Esophagus muscularis mucosa (tissue), 4 donors: ENCODE measurements at regions not wholly inside any gene's neighbourhood (a gene's known extent, or its start where the extent isn't known, plus 50 kb on each side); places are given as distances from the start of the nearest gene placed in this dataset.

Experiments used
- DNase-seq: peaks from one replicate; pipeline ENCODE4 v3.0.0-alpha.2; 2017; ENCODE audit errors: extremely low spot score
- H3K27ac ChIP-seq, 4 donors: fragments of 200-600 bp; sonication (generic); replicated peaks in 1 of 4; 1 replicate in 3 of 4; 2 replicates in 1 of 4; pipeline ENCODE4 v1.5.1; 2016 to 2019; ENCODE audit warnings: mild to moderate bottlenecking in 1 of 4
- H3K27me3 ChIP-seq, 4 donors: fragments of 200-600 bp; sonication (generic); one replicate each; pipeline versions ENCODE4 v1.5.1 to v1.6.0; 2016 to 2019
- H3K36me3 ChIP-seq, 4 donors: fragments of 200-600 bp; sonication (generic); one replicate each; pipeline ENCODE4 v1.5.1; 2016 to 2019
- H3K4me1 ChIP-seq, 4 donors: fragments of 200-600 bp; sonication (generic); one replicate each; pipeline ENCODE4 v1.5.1; 2016 to 2019
- H3K4me3 ChIP-seq, 4 donors: fragments of 200-600 bp; sonication (generic); 1 replicate in 2 of 4; 2 replicates in 2 of 4; pipeline ENCODE4 v1.5.1; 2016 to 2019; ENCODE audit warnings: mild to moderate bottlenecking in 4 of 4, moderate library complexity in 1 of 4
- H3K9me3 ChIP-seq, 4 donors: fragments of 200-600 bp; sonication (generic); 1 replicate in 3 of 4; 2 replicates in 1 of 4; pipeline ENCODE4 v1.5.1; 2016 to 2019
- EP300 ChIP-seq: sonication (generic); formaldehyde crosslinking; IDR thresholded peaks from one replicate; pipeline ENCODE4 v1.6.1; 2017; ENCODE audit warnings: antibody characterized with exemption
- POLR2A ChIP-seq: fragments of 450-650 bp; IDR thresholded peaks from one replicate; pipeline ENCODE4 v1.6.1; 2017; ENCODE audit warnings: antibody characterized with exemption, moderate library complexity, mild to moderate bottlenecking, low read depth
- POLR2AphosphoS5 ChIP-seq, 2 donors: sonication (generic); formaldehyde crosslinking; IDR thresholded peaks; one replicate each; pipeline ENCODE4 v1.6.1; 2017; ENCODE audit warnings: antibody characterized with exemption in 2 of 2
- WGBS: methylation state at CpG from one replicate; pipeline ENCODE4 v1.1.5; 2018; 5-methylcytosine and 5-hydroxymethylcytosine counted together
- intact Hi-C: fragments of 100-400 bp; cut with DNase I; formaldehyde crosslinking; loops from one replicate; pipeline ENCODE4 v1.15.1; 2023
- TF ChIP-seq, protein P1 (sequence below), 3 experiments: fragments of 200-600 bp in 2 of 3; fragments of 450-650 bp in 1 of 3; sonication (generic) in 2 of 3; IDR thresholded peaks; one replicate each; pipeline ENCODE4 v1.5.1; 2017 to 2019; ENCODE audit warnings: antibody characterized with exemption in 3 of 3, mild to moderate bottlenecking in 2 of 3, moderate library complexity in 1 of 3

DNA sequence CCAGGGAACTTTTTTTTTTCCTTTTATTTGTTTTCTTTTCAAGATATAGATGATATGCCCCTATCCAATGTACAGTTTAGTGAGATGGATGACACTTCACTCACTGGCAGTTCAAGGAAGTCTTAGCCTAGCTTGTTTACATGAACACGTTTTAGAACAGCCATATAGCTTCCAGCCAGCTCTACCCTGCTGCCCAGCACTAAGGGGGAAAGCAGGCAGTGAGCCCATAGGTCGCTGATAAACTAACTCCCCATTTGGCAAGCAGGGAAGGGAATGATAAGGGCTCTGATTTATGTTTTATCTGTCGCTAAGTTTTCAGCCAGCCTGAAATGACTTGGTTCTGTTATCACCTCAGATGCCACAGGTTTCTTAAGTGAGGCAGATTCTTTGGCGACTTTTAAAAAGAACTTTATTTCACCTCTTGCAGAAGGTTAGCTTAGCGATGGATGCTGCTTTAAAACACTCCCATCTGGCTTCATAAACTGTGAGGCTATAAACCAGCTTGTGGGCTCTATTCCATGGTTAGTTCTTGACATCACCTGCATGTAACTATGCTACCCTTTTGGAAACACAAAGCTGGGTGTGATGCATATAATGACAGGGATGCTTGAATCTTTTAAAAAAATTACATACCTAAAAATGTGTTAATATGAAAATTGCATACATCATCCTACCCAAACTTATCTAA lies 348.4 kb downstream of the FBXO8 start:
- TF ChIP-seq EP300 (no peak), POLR2AphosphoS5 (IDR thresholded peaks at IDR 0.05) (no peak), POLR2A (no peak)
- TF ChIP-seq, protein P1, sequence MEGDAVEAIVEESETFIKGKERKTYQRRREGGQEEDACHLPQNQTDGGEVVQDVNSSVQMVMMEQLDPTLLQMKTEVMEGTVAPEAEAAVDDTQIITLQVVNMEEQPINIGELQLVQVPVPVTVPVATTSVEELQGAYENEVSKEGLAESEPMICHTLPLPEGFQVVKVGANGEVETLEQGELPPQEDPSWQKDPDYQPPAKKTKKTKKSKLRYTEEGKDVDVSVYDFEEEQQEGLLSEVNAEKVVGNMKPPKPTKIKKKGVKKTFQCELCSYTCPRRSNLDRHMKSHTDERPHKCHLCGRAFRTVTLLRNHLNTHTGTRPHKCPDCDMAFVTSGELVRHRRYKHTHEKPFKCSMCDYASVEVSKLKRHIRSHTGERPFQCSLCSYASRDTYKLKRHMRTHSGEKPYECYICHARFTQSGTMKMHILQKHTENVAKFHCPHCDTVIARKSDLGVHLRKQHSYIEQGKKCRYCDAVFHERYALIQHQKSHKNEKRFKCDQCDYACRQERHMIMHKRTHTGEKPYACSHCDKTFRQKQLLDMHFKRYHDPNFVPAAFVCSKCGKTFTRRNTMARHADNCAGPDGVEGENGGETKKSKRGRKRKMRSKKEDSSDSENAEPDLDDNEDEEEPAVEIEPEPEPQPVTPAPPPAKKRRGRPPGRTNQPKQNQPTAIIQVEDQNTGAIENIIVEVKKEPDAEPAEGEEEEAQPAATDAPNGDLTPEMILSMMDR (IDR thresholded peaks at IDR 0.05), result no peak
- Histone ChIP-seq H3K27me3 (no peaks in the 10 kb centered on the region), H3K27ac (peak overlapping the region; percentile 72 to 74 (median 73)), H3K4me3 (no peak overlapping the region), H3K9me3 (no peaks in the 10 kb centered on the region), H3K36me3 (no peaks in the 10 kb centered on the region), H3K4me1 (peaks cover 10 to 79% (median 50%) of the 10 kb centered on the region in 4 donors)
- no peak for DNase-seq
- WGBS, result 13% methylated on average over 5 of the region's 5 CpGs
- intact Hi-C loops, result loop anchor here (10.0 kb wide), 1 partner anchor 190 kb away; no protein-coding TSS in a partner anchor

DNA sequence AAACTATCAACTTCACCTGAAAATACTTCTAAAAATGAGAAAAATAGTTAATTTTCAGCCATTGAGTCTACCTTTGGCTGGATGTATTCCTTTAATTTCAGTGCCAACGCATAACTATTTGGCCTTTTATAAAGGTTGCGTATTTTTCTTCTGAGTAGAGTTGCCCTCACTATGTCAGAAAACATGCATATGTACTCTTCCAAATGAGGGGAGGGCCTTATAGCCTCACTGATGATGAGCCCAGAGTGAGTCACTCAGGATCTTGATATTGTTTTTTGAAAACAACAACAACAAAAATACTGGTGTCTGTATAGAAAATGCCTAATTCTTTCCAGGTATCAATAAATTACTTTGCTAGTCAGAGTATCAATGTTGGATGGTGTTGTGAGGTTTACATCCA lies 349.3 kb downstream of the FBXO8 start:
- 34% methylated on average over 2 of the region's 2 CpGs for WGBS
- H3K36me3 ChIP-seq, result no peaks in the 10 kb centered on the region
- no peak for DNase-seq
- no peak overlapping the region for H3K4me3 ChIP-seq
- peaks cover 7 to 77% (median 51%) of the 10 kb centered on the region in 4 donors for H3K4me1 ChIP-seq
- TF ChIP-seq POLR2AphosphoS5 (IDR thresholded peaks at IDR 0.05) (no peak), EP300 (no peak), POLR2A (no peak)
- TF ChIP-seq, protein P1 (IDR thresholded peaks at IDR 0.05), result no peak
- intact Hi-C loops, result loop anchor here (10.0 kb wide), 1 partner anchor 191 kb away; no protein-coding TSS in a partner anchor
- H3K27me3 ChIP-seq, result no peaks in the 10 kb centered on the region
- no peaks in the 10 kb centered on the region for H3K9me3 ChIP-seq
- H3K27ac ChIP-seq, result peak overlapping the region; percentile 72 to 74 (median 73)

DNA sequence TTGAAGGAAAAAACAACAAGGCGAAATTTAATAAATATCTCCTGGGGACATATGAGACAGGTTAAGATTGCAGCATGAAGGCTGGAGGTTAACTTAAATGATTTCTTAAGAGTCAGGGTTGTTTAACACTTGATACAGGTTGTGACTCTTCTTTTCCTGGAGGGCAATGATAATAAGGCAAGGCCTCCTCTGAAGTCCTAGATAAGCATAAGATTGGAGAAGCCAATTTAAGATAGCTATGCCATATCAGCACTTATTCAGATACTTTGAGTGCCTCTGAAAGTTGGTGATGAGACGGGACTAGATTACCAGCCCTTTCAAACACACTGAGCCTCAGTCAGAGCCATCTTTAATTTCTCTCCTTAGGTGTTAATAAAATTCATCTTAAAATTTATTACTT lies 350.8 kb downstream of the FBXO8 start:
- H3K4me1 ChIP-seq, result peaks cover 5 to 62% (median 47%) of the 10 kb centered on the region in 4 donors
- intact Hi-C loops, result loop anchor here (10.0 kb wide), 1 partner anchor 192 kb away; no protein-coding TSS in a partner anchor
- H3K4me3 ChIP-seq, result no peak overlapping the region
- TF ChIP-seq POLR2AphosphoS5 (IDR thresholded peaks at IDR 0.05), result no peak
- TF ChIP-seq EP300, result no peak
- TF ChIP-seq, protein P1 (IDR thresholded peaks at IDR 0.05), result no peak
- TF ChIP-seq POLR2A, result no peak
- WGBS, result 79% methylated on average over 2 of the region's 2 CpGs
- no peaks in the 10 kb centered on the region for H3K36me3 ChIP-seq
- no peaks in the 10 kb centered on the region for H3K27me3 ChIP-seq
- no peaks in the 10 kb centered on the region for H3K9me3 ChIP-seq
- H3K27ac ChIP-seq, result peak overlapping the region in 1 of 4 donors; percentile 2
- no peak for DNase-seq

DNA sequence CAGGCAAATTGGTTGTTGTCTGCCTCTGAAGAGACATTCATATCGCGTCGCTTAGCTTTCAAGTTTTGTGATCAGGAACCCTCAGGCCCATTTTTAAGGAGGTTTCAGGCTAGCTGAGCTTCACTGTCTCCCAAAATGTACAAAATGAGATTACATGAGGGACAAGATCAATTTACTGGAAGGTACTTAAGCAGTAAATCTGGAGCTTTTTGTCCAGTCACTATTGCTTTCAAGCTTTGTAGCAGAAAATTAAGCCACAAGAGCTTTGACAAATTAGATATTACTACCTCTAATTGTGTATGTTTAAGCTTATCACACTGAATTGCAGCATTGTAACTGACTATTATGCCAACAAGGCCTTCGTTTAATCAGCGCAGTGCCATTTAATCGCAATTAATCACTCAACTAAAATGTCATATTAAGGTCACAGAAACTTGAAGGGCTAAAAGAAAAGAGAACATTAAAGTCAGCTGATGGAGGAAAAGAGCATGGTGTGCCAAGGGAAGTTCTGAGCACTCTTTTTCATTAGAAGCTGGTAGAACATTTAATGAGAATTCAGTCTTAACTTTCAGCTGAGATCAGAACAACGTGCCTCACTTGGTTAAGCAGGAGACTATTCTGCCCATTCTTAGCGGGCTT lies 353.0 kb downstream of the FBXO8 start:
- no peaks in the 10 kb centered on the region for H3K36me3 ChIP-seq
- TF ChIP-seq POLR2A, result no peak
- TF ChIP-seq POLR2AphosphoS5 (IDR thresholded peaks at IDR 0.05), result peak in 1 of 2 donors; percentile 20
- intact Hi-C loops, result loop anchor here (10.0 kb wide), 1 partner anchor 194 kb away; no protein-coding TSS in a partner anchor
- WGBS, result 82% methylated on average over 8 of the region's 8 CpGs
- DNase-seq, result no peak
- no peak overlapping the region for H3K4me3 ChIP-seq
- no peaks in the 10 kb centered on the region for H3K9me3 ChIP-seq
- no peaks in the 10 kb centered on the region for H3K27me3 ChIP-seq
- peaks cover 0 to 51% (median 38%) of the 10 kb centered on the region in 4 donors for H3K4me1 ChIP-seq
- H3K27ac ChIP-seq, result peak overlapping the region; percentile 58 to 73 (median 68)

DNA sequence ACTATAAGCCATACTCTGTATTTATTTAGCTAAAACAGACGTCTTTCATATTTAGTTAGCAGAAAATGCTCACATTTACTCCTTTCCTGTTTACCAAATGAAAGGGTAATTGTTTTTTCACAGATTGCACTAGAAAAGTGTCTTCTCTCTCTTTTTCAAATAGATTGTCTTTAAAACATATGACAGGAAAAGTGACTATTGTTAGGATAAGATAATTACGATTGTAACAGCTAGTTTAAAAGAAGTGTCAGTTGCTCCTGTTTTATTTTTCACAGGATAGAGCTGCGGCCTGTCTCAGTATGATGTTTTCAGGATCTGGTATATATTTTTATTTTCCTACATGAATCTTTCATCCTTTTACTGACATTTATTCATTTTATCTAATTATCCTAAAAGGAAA lies 353.5 kb downstream of the FBXO8 start:
- H3K4me3 ChIP-seq, result no peak overlapping the region
- 50% methylated on average over 3 of the region's 3 CpGs for WGBS

More for the DNA sequence above, 353.5 kb downstream of the FBXO8 start:
- intact Hi-C loops, result loop anchor here (10.0 kb wide), 1 partner anchor 195 kb away; no protein-coding TSS in a partner anchor
- Histone ChIP-seq H3K27ac (peak overlapping the region; percentile 58 to 73 (median 68)), H3K36me3 (no peaks in the 10 kb centered on the region), H3K27me3 (no peaks in the 10 kb centered on the region), H3K9me3 (no peaks in the 10 kb centered on the region), H3K4me1 (peaks cover 0 to 51% (median 38%) of the 10 kb centered on the region in 4 donors)
- DNase-seq, result no peak
- no peak for TF ChIP-seq EP300
- no peak for TF ChIP-seq POLR2AphosphoS5 (IDR thresholded peaks at IDR 0.05)
- TF ChIP-seq POLR2A, result no peak
- TF ChIP-seq, protein P1 (IDR thresholded peaks at IDR 0.05), result no peak
